IPS DF 4.7 (cell line): ENCODE measurements at regions not wholly inside any gene's neighbourhood (a gene's known extent, or its start where the extent isn't known, plus 50 kb on each side); places are given as distances from the start of the nearest gene placed in this dataset.

Experiments
- DNase-seq: peaks from one replicate; pipeline ENCODE4 v3.0.0-alpha.2; 2013; ENCODE audit warnings: low spot score; ENCODE audit errors: extremely low read depth

- no peak for DNase-seq
Measured at GRCh38 chr9:113646946-113647914, 183.7 kb downstream of the RGS3 start.

GRCh38 chr9:113648048-113648447 lies 184.5 kb downstream of the RGS3 start:
- no peak for DNase-seq

GRCh38 chr9:113648586-113648985 lies 185.1 kb downstream of the RGS3 start:
- no peak for DNase-seq

GRCh38 chr9:113649054-113649453 lies 185.5 kb downstream of the RGS3 start:
- DNase-seq = no peak

GRCh38 chr9:113649855-113650206 lies 186.3 kb downstream of the RGS3 start:
- DNase-seq = no peak

GRCh38 chr9:113650207-113651131 lies 186.9 kb downstream of the RGS3 start:
- no peak for DNase-seq

- DNase-seq = no peak
Measured at GRCh38 chr9:113651896-113652295, 188.4 kb downstream of the RGS3 start.

- DNase-seq = no peak
Measured at GRCh38 chr9:113652355-113653152, 189.0 kb downstream of the RGS3 start.

GRCh38 chr9:113653746-113654604 lies 190.4 kb downstream of the RGS3 start:
- DNase-seq = no peak

- no peak for DNase-seq
Measured at GRCh38 chr9:113654605-113655428, 191.3 kb downstream of the RGS3 start.

- no peak for DNase-seq
Measured at GRCh38 chr9:113656771-113657670, 193.5 kb downstream of the RGS3 start.

- peak; percentile 80 for DNase-seq
Measured at GRCh38 chr9:113657765-113658544, 194.4 kb downstream of the RGS3 start.

- no peak for DNase-seq
Measured at GRCh38 chr9:113658545-113658895, 195.0 kb downstream of the RGS3 start.

GRCh38 chr9:113659039-113659438 lies 195.5 kb downstream of the RGS3 start:
- no peak for DNase-seq

GRCh38 chr9:113659740-113660139 lies 196.2 kb downstream of the RGS3 start:
- DNase-seq = no peak

- DNase-seq = no peak
Measured at GRCh38 chr9:113660196-113660595, 196.7 kb downstream of the RGS3 start.

GRCh38 chr9:113661074-113661473 lies 197.5 kb downstream of the RGS3 start:
- DNase-seq = no peak
